Cardiac muscle cell (in vitro differentiated cells and primary cell): ENCODE measurements at regions not wholly inside any gene's neighbourhood (a gene's known extent, or its start where the extent isn't known, plus 50 kb on each side); places are given as distances from the start of the nearest gene placed in this dataset.

Source experiments
- DNase-seq, 2 donors: peaks; one replicate each; pipeline versions ENCODE4 v3.0.0 to v3.0.0-alpha.2; 2010 to 2017; ENCODE audit warnings: low read depth in 1 of 2, low spot score in 1 of 2
- H3K27ac ChIP-seq: fragments of 200-600 bp; sonication (generic); 2 replicates; pipeline ENCODE4 v1.5.1; 2016
- H3K27me3 ChIP-seq: fragments of 200-600 bp; sonication (generic); 2 replicates; pipeline ENCODE4 v1.6.0; 2016; ENCODE audit warnings: control low read depth
- H3K36me3 ChIP-seq: fragments of 200-600 bp; sonication (generic); 2 replicates; pipeline ENCODE4 v1.5.1; 2016; ENCODE audit warnings: control low read depth
- H3K4me1 ChIP-seq: fragments of 200-600 bp; sonication (generic); 2 replicates; pipeline ENCODE4 v1.8.1; 2017; ENCODE audit warnings: low read depth, mild to moderate bottlenecking, mixed run types
- H3K4me3 ChIP-seq: fragments of 200-600 bp; sonication (generic); 2 replicates; pipeline ENCODE4 v1.5.1; 2016; ENCODE audit warnings: mild to moderate bottlenecking
- H3K9me3 ChIP-seq: fragments of 200-600 bp; sonication (generic); 2 replicates; pipeline ENCODE4 v1.5.1; 2017; ENCODE audit warnings: low read depth, mild to moderate bottlenecking, control low read depth
- CTCF ChIP-seq: IDR thresholded peaks from 2 replicates; pipeline ENCODE4 v1.5.1; 2012; ENCODE audit warnings: low read depth, mild to moderate bottlenecking, low read length

- no peak for TF ChIP-seq CTCF
- no peaks in the 10 kb centered on the region for H3K36me3 ChIP-seq
- no peaks in the 10 kb centered on the region for H3K27me3 ChIP-seq
- H3K27ac ChIP-seq: no peak overlapping the region
- peaks cover 23% of the 10 kb centered on the region for H3K4me1 ChIP-seq
- no peak for DNase-seq
- no peak overlapping the region for H3K4me3 ChIP-seq
- H3K9me3 ChIP-seq: no peaks in the 10 kb centered on the region
These were observed 80.4 kb upstream of the MEF2A start for GRCh38 chr15:99485153-99485961.

GRCh38 chr15:99485992-99486370 is 79.8 kb upstream of the MEF2A start:
- Histone ChIP-seq H3K36me3 (no peaks in the 10 kb centered on the region), H3K9me3 (no peaks in the 10 kb centered on the region), H3K4me1 (peaks cover 23% of the 10 kb centered on the region), H3K4me3 (no peak overlapping the region), H3K27ac (no peak overlapping the region), H3K27me3 (no peaks in the 10 kb centered on the region)
- TF ChIP-seq CTCF: no peak
- DNase-seq: peak in 1 of 2 donors; percentile 34

GRCh38 chr15:99486371-99487336 is 79.1 kb upstream of the MEF2A start:
- peaks cover 23% of the 10 kb centered on the region for H3K4me1 ChIP-seq
- peak; percentile 51 to 71 for DNase-seq
- no peak for TF ChIP-seq CTCF

GRCh38 chr15:99487337-99487730 is 78.5 kb upstream of the MEF2A start:
- no peaks in the 10 kb centered on the region for H3K27me3 ChIP-seq
- H3K27ac ChIP-seq: peak overlapping the region; percentile 48
- no peak overlapping the region for H3K4me3 ChIP-seq
- H3K4me1 ChIP-seq: peaks cover 23% of the 10 kb centered on the region
- no peaks in the 10 kb centered on the region for H3K9me3 ChIP-seq
- DNase-seq: no peak
- H3K36me3 ChIP-seq: no peaks in the 10 kb centered on the region
- TF ChIP-seq CTCF: no peak

More at GRCh38 chr15:99486371-99487336, 79.1 kb upstream of the MEF2A start:
- H3K36me3 ChIP-seq: no peaks in the 10 kb centered on the region
- no peaks in the 10 kb centered on the region for H3K27me3 ChIP-seq
- H3K9me3 ChIP-seq: no peaks in the 10 kb centered on the region
- no peak overlapping the region for H3K4me3 ChIP-seq
- H3K27ac ChIP-seq: peak overlapping the region; percentile 48

- Histone ChIP-seq H3K4me1 (peaks cover 22% of the 10 kb centered on the region), H3K4me3 (no peak overlapping the region), H3K27me3 (no peaks in the 10 kb centered on the region), H3K9me3 (no peaks in the 10 kb centered on the region), H3K36me3 (no peaks in the 10 kb centered on the region), H3K27ac (no peak overlapping the region)
- TF ChIP-seq CTCF: no peak
- no peak for DNase-seq
These were observed 73.5 kb upstream of the MEF2A start for GRCh38 chr15:99492275-99492674.
